Smooth muscle cell (in vitro differentiated cells): ENCODE measurements at regions not wholly inside any gene's neighbourhood (a gene's known extent, or its start where the extent isn't known, plus 50 kb on each side); places are given as distances from the start of the nearest gene placed in this dataset.

ENCODE experiments used
- DNase-seq: peaks from one replicate; lab custom pipeline; 2025; ENCODE audit not compliant: unreplicated experiment; lab: John Stamatoyannopoulos, UW
- H2AFZ ChIP-seq: fragments of 200-600 bp; sonication (generic); 2 replicates; pipeline ENCODE4 v1.6.0; 2016; ENCODE audit warnings: antibody characterized with exemption, low read depth, mild to moderate bottlenecking
- H3F3A ChIP-seq: fragments of 200-600 bp; sonication (generic); 2 replicates; pipeline ENCODE4 v1.6.0; 2017; ENCODE audit warnings: antibody characterized with exemption, low read depth
- H3K27ac ChIP-seq: fragments of 200-600 bp; sonication (generic); 2 replicates; pipeline ENCODE4 v1.5.1; 2016; ENCODE audit warnings: low read depth, mild to moderate bottlenecking
- H3K27me3 ChIP-seq: fragments of 200-600 bp; sonication (generic); 2 replicates; pipeline ENCODE4 v1.6.1; 2016; ENCODE audit warnings: low read depth, mild to moderate bottlenecking
- H3K36me3 ChIP-seq: fragments of 200-600 bp; sonication (generic); 2 replicates; pipeline ENCODE4 v1.5.1; 2016; ENCODE audit warnings: low read depth
- H3K4me1 ChIP-seq: fragments of 200-600 bp; sonication (generic); 2 replicates; pipeline ENCODE4 v1.5.1; 2016; ENCODE audit warnings: low read depth
- H3K4me2 ChIP-seq: fragments of 200-600 bp; sonication (generic); 2 replicates; pipeline ENCODE4 v1.6.0; 2016; ENCODE audit warnings: mild to moderate bottlenecking
- H3K4me3 ChIP-seq: fragments of 200-600 bp; sonication (generic); 2 replicates; pipeline ENCODE4 v1.5.1; 2016; ENCODE audit warnings: mild to moderate bottlenecking
- H3K79me2 ChIP-seq: fragments of 200-600 bp; sonication (generic); 2 replicates; pipeline ENCODE4 v1.6.0; 2016; ENCODE audit warnings: low read depth, mild to moderate bottlenecking
- H3K9ac ChIP-seq: fragments of 200-600 bp; sonication (generic); 2 replicates; pipeline ENCODE4 v1.6.0; 2016; ENCODE audit warnings: low read depth
- H3K9me3 ChIP-seq: fragments of 200-600 bp; sonication (generic); replicated peaks from 2 replicates; pipeline ENCODE4 v1.5.1; 2016; ENCODE audit warnings: low read depth
- H4K20me1 ChIP-seq: fragments of 200-600 bp; sonication (generic); 2 replicates; pipeline ENCODE4 v1.6.0; 2016; ENCODE audit warnings: low read depth
- CTCF ChIP-seq: fragments of 200-600 bp; sonication (generic); IDR thresholded peaks from 2 replicates; pipeline ENCODE4 v1.5.1; 2017; ENCODE audit warnings: borderline replicate concordance, mild to moderate bottlenecking, antibody characterized with exemption; ENCODE audit not compliant: insufficient read depth, poor library complexity, severe bottlenecking
- WGBS: methylation state at CpG from one replicate; pipeline ENCODE4 v1.1.7; 2016; ENCODE audit warnings: low lambda C conversion rate; 5-methylcytosine and 5-hydroxymethylcytosine counted together

GRCh38 chr9:13898957-13899356, 415.0 kb downstream of the NFIB start:
- no peak for DNase-seq

GRCh38 chr9:13896922-13897835, 416.8 kb downstream of the NFIB start:
- H2AFZ ChIP-seq = no peak overlapping the region
- no peak for TF ChIP-seq CTCF
- H3K36me3 ChIP-seq = no peaks in the 10 kb centered on the region
- DNase-seq = no peak
- no peaks in the 10 kb centered on the region for H3K79me2 ChIP-seq
- H3K9me3 ChIP-seq = no peaks in the 10 kb centered on the region
- H3F3A ChIP-seq = no peaks in the 10 kb centered on the region
- no peak overlapping the region for H3K4me3 ChIP-seq
- no peak overlapping the region for H3K27ac ChIP-seq
- no peaks in the 10 kb centered on the region for H3K4me1 ChIP-seq
- no peaks in the 10 kb centered on the region for H3K27me3 ChIP-seq
- H3K4me2 ChIP-seq = no peak overlapping the region
- 88% methylated on average over 8 of the region's 8 CpGs for WGBS
- H3K9ac ChIP-seq = no peak overlapping the region
- no peaks in the 10 kb centered on the region for H4K20me1 ChIP-seq

More at GRCh38 chr9:13898957-13899356, 415.0 kb downstream of the NFIB start:
- no peak for TF ChIP-seq CTCF
- Histone ChIP-seq H4K20me1 (no peaks in the 10 kb centered on the region), H2AFZ (no peak overlapping the region), H3K79me2 (no peaks in the 10 kb centered on the region), H3F3A (no peaks in the 10 kb centered on the region), H3K4me2 (no peak overlapping the region), H3K9me3 (no peaks in the 10 kb centered on the region), H3K9ac (no peak overlapping the region), H3K27ac (no peak overlapping the region), H3K36me3 (no peaks in the 10 kb centered on the region), H3K4me1 (no peaks in the 10 kb centered on the region), H3K27me3 (no peaks in the 10 kb centered on the region), H3K4me3 (no peak overlapping the region)
- WGBS = 34% methylated on average over 2 of the region's 2 CpGs

- Histone ChIP-seq H3K9me3 (no peaks in the 10 kb centered on the region), H3K36me3 (no peaks in the 10 kb centered on the region), H2AFZ (no peak overlapping the region), H3K4me3 (no peak overlapping the region), H4K20me1 (no peaks in the 10 kb centered on the region), H3F3A (no peaks in the 10 kb centered on the region), H3K4me2 (no peak overlapping the region), H3K27me3 (no peaks in the 10 kb centered on the region), H3K9ac (no peak overlapping the region), H3K27ac (no peak overlapping the region), H3K4me1 (no peaks in the 10 kb centered on the region), H3K79me2 (no peaks in the 10 kb centered on the region)
- 93% methylated on average over 1 of the region's 1 CpG for whole genome bisulfite sequencing
- no peak for DNase-seq
- TF ChIP-seq CTCF = no peak
These were observed 417.9 kb downstream of the NFIB start for GRCh38 chr9:13896047-13896446.

GRCh38 chr9:13885258-13885657, 428.7 kb downstream of the NFIB start:
- H3K27me3 ChIP-seq = no peaks in the 10 kb centered on the region
- H3K4me2 ChIP-seq = no peak overlapping the region
- no peak for DNase-seq
- no peak overlapping the region for H3K9ac ChIP-seq
- H3K4me3 ChIP-seq = no peak overlapping the region
- WGBS = 100% methylated on average over 1 of the region's 1 CpG
- TF ChIP-seq CTCF = no peak
- no peaks in the 10 kb centered on the region for H3F3A ChIP-seq
- peaks cover 5% of the 10 kb centered on the region for H3K9me3 ChIP-seq
- no peaks in the 10 kb centered on the region for H3K4me1 ChIP-seq
- no peak overlapping the region for H2AFZ ChIP-seq
- no peak overlapping the region for H3K27ac ChIP-seq
- H3K36me3 ChIP-seq = no peaks in the 10 kb centered on the region
- H3K79me2 ChIP-seq = no peaks in the 10 kb centered on the region
- no peaks in the 10 kb centered on the region for H4K20me1 ChIP-seq
